Muscle of back (tissue), 3 donors: ENCODE measurements at regions not wholly inside any gene's neighbourhood (a gene's known extent, or its start where the extent isn't known, plus 50 kb on each side); places are given as distances from the start of the nearest gene placed in this dataset.

Experiments used
- DNase-seq, 3 donors: peaks; one replicate each; pipeline versions ENCODE4 v3.0.0 to v3.0.0-alpha.2; 2013

- no peak for DNase-seq
Observed at GRCh38 chr6:130314271-130314670, 51.5 kb upstream of the TMEM200A start.

GRCh38 chr6:130313206-130313605 is 52.6 kb upstream of the TMEM200A start:
- no peak for DNase-seq

- DNase-seq: no peak
Observed at GRCh38 chr6:130309028-130309427, 56.8 kb upstream of the TMEM200A start.

DNA sequence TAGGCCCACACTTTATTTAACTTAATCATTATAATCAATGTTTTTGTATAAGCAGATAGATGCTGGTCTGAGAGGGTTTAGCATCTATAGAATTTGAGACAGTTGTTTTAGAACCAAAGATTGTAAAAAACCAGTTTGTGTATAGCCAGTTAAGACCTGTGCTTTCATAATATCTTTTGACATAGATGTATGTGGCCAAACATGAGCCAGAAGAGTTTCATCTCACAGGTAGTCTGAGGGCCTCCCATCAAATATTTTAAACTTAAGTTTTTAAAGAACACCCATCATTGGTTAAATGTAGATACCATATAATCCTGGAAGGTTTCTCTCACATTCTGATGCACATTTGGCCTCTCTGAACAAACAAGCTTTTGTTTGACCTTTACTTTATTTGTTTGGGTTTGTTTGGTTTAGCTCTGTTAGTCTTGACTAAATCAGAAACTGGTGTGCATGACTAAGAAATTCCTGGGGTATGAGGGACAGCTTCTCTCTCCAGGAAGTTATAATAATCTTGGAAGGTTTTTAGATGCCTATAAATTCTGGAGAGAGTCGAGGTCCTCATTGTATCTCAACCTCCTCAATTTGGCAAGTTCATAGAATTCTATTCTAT is 58.0 kb upstream of the TMEM200A start:
- peak in 1 of 3 donors; percentile 29 for DNase-seq

DNA sequence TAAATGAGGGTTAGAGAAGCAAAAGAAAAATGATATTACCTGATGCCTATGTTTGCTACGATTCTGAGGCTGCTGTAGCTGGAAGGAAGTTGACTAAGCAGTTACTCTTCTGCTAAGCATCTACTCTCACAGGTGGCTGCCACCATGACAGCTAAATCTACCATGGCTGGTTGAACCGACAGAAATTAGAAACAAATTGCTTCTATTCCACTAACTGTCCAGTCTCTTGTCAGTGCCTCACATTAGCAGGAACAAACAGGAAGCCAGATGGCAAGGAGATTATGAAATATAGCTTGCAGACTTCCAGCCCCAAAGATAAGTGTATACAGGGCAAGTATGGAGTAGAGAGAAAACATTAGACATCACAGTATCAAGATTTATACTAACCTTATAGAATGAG is 59.4 kb upstream of the TMEM200A start:
- DNase-seq: no peak

DNA sequence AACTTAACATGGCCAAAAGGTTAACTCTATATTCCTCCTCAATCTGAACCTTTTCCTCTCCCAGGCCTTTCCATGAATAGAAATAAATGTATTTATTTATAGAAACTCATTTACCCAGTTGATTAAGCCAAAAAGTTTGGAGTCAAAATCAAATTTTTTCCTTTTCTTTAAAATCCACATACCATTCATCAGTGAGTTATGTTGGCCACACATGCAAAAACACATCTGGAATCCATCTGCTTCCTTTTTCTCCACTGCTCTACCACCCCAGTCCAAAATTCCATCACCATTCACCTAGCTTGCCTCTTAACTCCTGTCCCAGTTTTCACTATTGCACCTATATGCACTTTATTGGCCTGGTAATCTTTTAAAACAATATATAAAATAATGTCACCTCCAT is 62.4 kb upstream of the TMEM200A start:
- peak; percentile 54 to 77 (median 66) for DNase-seq

GRCh38 chr6:130298258-130298657 is 67.6 kb upstream of the TMEM200A start:
- no peak for DNase-seq

GRCh38 chr6:130296854-130297253 is 69.0 kb upstream of the TMEM200A start:
- no peak for DNase-seq

DNA sequence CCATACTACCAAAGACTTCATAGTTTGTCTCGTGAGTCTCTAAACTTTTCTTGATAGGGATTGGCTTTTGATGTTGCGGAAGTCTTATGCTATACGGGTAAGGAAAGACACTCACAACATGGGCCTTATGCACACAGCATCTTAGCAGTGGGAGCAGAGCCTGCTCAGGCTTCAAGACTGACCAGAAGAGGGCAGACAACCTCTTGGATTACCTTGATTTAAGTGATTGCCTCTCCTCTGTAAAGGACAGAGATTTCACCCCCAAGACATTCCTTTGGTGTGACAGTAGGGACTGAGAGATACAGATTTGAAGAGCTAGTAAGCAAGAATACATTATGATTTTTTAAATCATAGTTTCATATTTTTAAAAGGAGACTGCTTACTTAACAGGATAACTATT is 71.0 kb upstream of the SAMD3 start:
- DNase-seq: peak; percentile 17 to 49 (median 41)

DNA sequence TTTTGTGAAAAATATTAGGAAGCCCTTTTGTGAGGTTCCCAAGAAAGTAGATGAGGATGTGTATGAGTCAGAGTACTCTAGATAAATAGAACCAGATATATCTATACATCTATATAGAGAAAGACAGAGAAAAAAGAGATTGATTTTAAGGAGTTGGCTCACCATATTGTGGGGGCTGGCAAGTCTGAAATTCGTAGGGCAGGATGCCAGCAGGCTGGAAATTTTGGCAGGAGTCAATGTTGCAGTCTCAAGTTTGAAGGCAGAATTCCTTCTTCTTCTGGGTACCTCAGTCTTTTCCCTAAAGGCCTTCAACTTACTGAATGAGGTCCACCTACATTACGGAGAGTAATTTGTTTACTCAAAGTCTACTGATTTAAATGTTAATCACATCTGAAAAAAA is 65.3 kb upstream of the SAMD3 start:
- DNase-seq: no peak

DNA sequence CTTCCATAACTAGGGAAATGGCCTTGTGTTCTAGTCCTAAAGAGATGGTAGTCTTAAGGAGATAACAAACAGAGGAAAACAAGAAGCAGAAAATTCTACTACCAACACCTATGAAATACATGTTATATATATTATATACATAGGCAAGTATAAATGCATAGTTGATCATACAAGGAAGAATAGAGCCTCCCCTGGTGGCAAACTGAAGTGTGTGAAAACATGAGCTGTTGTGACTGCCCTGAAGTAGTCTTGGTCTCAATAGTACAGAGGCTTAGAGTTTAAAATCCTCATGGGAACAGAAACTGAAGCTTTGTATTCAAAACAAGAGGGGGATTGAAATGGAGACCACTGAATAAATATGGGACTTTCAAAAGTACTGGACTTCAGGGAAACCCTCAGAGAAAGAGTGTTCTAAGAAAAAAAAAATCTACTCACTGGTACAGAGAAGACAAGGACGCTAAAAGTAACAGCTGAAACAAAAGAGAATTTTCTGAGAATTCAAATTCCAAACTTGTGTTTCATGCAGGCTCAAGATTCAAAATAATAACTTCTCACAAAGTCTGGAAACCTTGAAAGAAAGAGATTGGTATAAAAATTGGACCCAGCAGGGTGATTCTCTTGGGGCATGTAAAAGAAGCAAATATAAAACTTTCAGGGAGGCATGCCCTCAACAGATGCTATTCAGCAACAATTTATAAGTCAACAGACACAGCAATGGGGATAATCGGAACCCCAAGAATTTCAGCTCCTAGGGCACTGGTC is 59.7 kb upstream of the SAMD3 start:
- peak in 1 of 3 donors; percentile 23 for DNase-seq

DNA sequence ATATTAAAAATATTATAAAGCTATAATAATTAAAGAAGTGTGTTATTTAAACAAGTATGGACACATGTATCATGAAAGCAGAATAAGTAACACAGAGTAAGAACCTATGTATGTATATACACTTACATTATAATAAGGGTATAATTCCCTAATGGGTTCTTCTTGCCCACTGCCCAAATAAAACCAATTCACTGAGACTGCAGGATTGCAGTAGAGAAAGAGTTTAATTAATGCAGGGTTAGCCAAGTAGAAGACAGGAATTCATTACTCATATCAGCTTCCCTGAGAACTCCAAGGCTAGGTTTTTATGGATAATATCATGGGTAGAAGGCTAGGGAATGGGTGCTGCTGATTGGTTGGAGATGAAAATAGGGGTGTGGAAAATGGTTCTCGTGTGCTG is 53.8 kb upstream of the SAMD3 start:
- no peak for DNase-seq

DNA sequence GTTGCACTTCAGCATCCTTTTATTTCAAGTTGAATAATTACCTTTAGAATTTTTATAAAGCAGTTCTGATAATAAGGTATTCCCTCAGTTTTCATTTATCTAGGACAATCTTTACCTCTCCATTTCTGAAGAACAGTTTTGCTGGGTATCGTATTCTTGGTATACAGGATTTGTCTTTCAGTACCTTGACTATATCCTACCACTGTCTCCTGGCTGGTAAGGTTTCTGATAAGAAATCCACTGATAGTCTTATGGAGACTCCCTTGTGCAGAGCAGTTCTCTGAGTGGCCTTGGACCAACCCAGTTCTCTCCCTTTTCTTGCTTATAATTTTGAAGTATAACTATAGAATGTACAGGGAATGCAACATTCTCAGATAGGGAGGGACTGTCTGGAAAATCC is 51.3 kb upstream of the SAMD3 start:
- DNase-seq: no peak
